DOHH2 (cell line): ENCODE measurements at regions not wholly inside any gene's neighbourhood (a gene's known extent, or its start where the extent isn't known, plus 50 kb on each side); places are given as distances from the start of the nearest gene placed in this dataset.

Experiments used
- CTCF ChIP-seq: fragments of 200-600 bp; sonication (generic); IDR thresholded peaks from one replicate; pipeline ENCODE4 v1.5.1; 2014; ENCODE audit warnings: antibody characterized with exemption, mild to moderate bottlenecking, low read depth, low read length; ENCODE audit not compliant: poor library complexity, severe bottlenecking
- EZH2phosphoT487 ChIP-seq: fragments of 200-600 bp; sonication (generic); IDR thresholded peaks from 2 replicates; pipeline ENCODE4 v1.6.1; 2017; ENCODE audit warnings: borderline replicate concordance, mild to moderate bottlenecking, antibody characterized with exemption, low read length, moderate library complexity, mixed read lengths

DNA sequence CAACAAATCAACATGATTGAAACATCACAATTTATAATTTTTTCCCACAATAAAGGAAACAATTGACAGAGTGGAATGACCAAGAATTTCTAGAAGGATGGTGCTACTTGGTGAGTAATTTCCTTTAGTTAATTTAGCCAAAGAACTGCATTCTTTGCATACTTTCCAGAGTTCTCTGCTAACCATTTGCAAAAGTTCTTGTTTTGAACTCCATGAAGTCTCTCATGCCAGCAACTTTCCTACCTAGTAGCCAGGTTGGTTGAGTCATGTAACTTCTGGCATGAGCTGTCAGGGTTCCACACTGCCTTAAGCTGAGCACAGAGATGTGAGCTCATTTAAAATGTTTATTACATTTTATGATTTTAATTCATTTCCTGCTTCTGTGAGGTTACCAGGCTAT lies 539.6 kb downstream of the PID1 start:
- TF ChIP-seq CTCF (no peak), EZH2phosphoT487 (no peak)
